Endothelial cell of umbilical vein (primary cell): ENCODE measurements at regions not wholly inside any gene's neighbourhood (a gene's known extent, or its start where the extent isn't known, plus 50 kb on each side); places are given as distances from the start of the nearest gene placed in this dataset.

Experiments used
- BruUV-seq: library from RNA; stranded (reverse); fragments of 400-500 nt; replicated peaks from 2 replicates; lab custom pipeline; 2021; lab: Mats Ljungman, UMichigan
- CTCF ChIA-PET: fragments of 300-600, 350-600 bp; sonication (Branson Sonifier 250); formaldehyde crosslinking; loops from one replicate; lab custom pipeline; 2021; ENCODE audit warnings: antibody characterized with exemption, inconsistent platforms; lab: Charles Lee
- POLR2A ChIA-PET: fragments of 300-600, 350-600 bp; sonication (Branson Sonifier 250); formaldehyde crosslinking; loops from one replicate; lab custom pipeline; 2021; ENCODE audit warnings: antibody characterized with exemption, inconsistent platforms; lab: Charles Lee
- DNase-seq: peaks from one replicate; pipeline ENCODE4 v3.0.0-alpha.2; 2011; ENCODE audit warnings: low read depth, low spot score
- FAIRE-seq: peaks from 2 replicates; lab custom pipeline; 2011; peaks lifted over from hg19 to GRCh38; lab: Jason Lieb, UNC
- H2AFZ ChIP-seq: 2 replicates; pipeline ENCODE4 v1.6.0; 2012; ENCODE audit warnings: low read depth, low read length, control low read depth, inconsistent platforms
- H3K27ac ChIP-seq: 2 replicates; pipeline ENCODE4 v1.5.1; 2011; ENCODE audit warnings: low read depth, mild to moderate bottlenecking, control low read depth, low read length, moderate library complexity; ENCODE audit not compliant: insufficient read depth
- H3K27me3 ChIP-seq, 2 experiments: 2 replicates each; pipeline versions ENCODE4 v1.6.0 to v1.6.1; 2011; ENCODE audit warnings: low read length in 2 of 2, mixed read lengths in 1 of 2; ENCODE audit not compliant: control insufficient read depth in 2 of 2, insufficient read depth in 2 of 2
- H3K36me3 ChIP-seq, 2 experiments: 2 replicates in 1 of 2; 3 replicates in 1 of 2; pipeline ENCODE4 v1.5.1; 2011; ENCODE audit warnings: low read length in 2 of 2, mild to moderate bottlenecking in 1 of 2, moderate library complexity in 1 of 2; ENCODE audit not compliant: control insufficient read depth in 2 of 2, insufficient read depth in 2 of 2; ENCODE audit errors: extremely low read depth in 1 of 2
- H3K4me1 ChIP-seq: 3 replicates; pipeline ENCODE4 v1.5.1; 2011; ENCODE audit warnings: mild to moderate bottlenecking, low read length; ENCODE audit not compliant: control insufficient read depth, insufficient read depth; ENCODE audit errors: extremely low read depth
- H3K4me2 ChIP-seq: 2 replicates; pipeline ENCODE4 v1.6.1; 2011; ENCODE audit warnings: low read length, control low read depth, mixed read lengths; ENCODE audit not compliant: insufficient read depth
- H3K4me3 ChIP-seq, 3 experiments: fragments of 200-600 bp in 1 of 3; sonication (generic), shearing (Covaris generic) in 1 of 3; replicated peaks in 1 of 3; 2 replicates each; pipeline ENCODE4 v1.5.1; 2011 to 2016; ENCODE audit warnings: control low read depth in 3 of 3, low read length in 3 of 3, mild to moderate bottlenecking in 2 of 3, inconsistent platforms in 1 of 3, low read depth in 1 of 3, moderate library complexity in 1 of 3; ENCODE audit not compliant: insufficient read depth in 1 of 3
- H3K79me2 ChIP-seq: 2 replicates; pipeline ENCODE4 v1.6.0; 2012; ENCODE audit warnings: low read length, inconsistent platforms; ENCODE audit not compliant: control insufficient read depth, insufficient read depth
- H3K9ac ChIP-seq: replicated peaks from 2 replicates; pipeline ENCODE3; 2011; ENCODE audit warnings: low read length, control low read depth; ENCODE audit not compliant: insufficient read depth; ENCODE audit errors: extremely low read depth
- H3K9me1 ChIP-seq: replicated peaks from 3 replicates; pipeline ENCODE4 v1.6.0; 2011; ENCODE audit warnings: mild to moderate bottlenecking, low read length; ENCODE audit not compliant: control insufficient read depth, insufficient read depth; ENCODE audit errors: extremely low read depth
- H3K9me3 ChIP-seq: replicated peaks from 2 replicates; pipeline ENCODE4 v1.5.1; 2012; ENCODE audit warnings: low read length, inconsistent platforms; ENCODE audit not compliant: control insufficient read depth, insufficient read depth
- H4K20me1 ChIP-seq: replicated peaks from 2 replicates; pipeline ENCODE3; 2011; ENCODE audit warnings: mild to moderate bottlenecking, low read length; ENCODE audit not compliant: control insufficient read depth, insufficient read depth; ENCODE audit errors: extremely low read depth
- EZH2 ChIP-seq: IDR thresholded peaks from 2 replicates; pipeline ENCODE4 v1.6.1; 2012; ENCODE audit warnings: borderline replicate concordance, low read depth, mild to moderate bottlenecking, moderate library complexity, low read length, inconsistent platforms; ENCODE audit not compliant: severe bottlenecking
- FOS ChIP-seq: IDR thresholded peaks from 2 replicates; pipeline ENCODE4 v1.6.1; 2011; ENCODE audit warnings: mild to moderate bottlenecking, low read length, moderate library complexity, borderline replicate concordance; ENCODE audit not compliant: insufficient read depth
- GATA2 ChIP-seq: IDR thresholded peaks from 2 replicates; pipeline ENCODE4 v1.7.0; 2011; ENCODE audit warnings: low read depth, mild to moderate bottlenecking, moderate library complexity, mixed read lengths, low read length; ENCODE audit not compliant: insufficient read length, insufficient read depth
- JUN ChIP-seq: IDR thresholded peaks from 2 replicates; pipeline ENCODE4 v1.6.1; 2011; ENCODE audit warnings: borderline replicate concordance, low read depth; ENCODE audit not compliant: insufficient read length, insufficient read depth
- MYC ChIP-seq: IDR thresholded peaks from one replicate; pipeline ENCODE4 v1.6.1; 2011; ENCODE audit warnings: mild to moderate bottlenecking, low read depth, low read length
- POLR2A ChIP-seq: IDR thresholded peaks from 2 replicates; pipeline ENCODE4 v1.6.1; 2012; ENCODE audit warnings: low read depth, mild to moderate bottlenecking, control low read depth, low read length
- POLR2AphosphoS5 ChIP-seq: IDR thresholded peaks from 2 replicates; pipeline ENCODE4 v1.6.1; 2012; ENCODE audit warnings: low read depth, mild to moderate bottlenecking, control low read depth, low read length, moderate library complexity; ENCODE audit not compliant: insufficient read depth
- dilution Hi-C: fragments of 300-500 bp; cut with MboI; formaldehyde crosslinking; loops from one replicate; pipeline ENCODE4 v1.15.0; 2019; ENCODE audit warnings: low sequenced_read_pairs; ENCODE audit not compliant: extremely low pct_ligation_motif_present
- intact Hi-C: fragments of 100-400 bp; cut with micrococcal nuclease; formaldehyde crosslinking; loops from one replicate; pipeline ENCODE4 v1.10.0; 2022
- TF ChIP-seq, protein P1 (sequence below): IDR thresholded peaks from 2 replicates; pipeline ENCODE4 v1.6.1; 2011; ENCODE audit not compliant: insufficient read depth, insufficient read length
- TF ChIP-seq, protein P2 (sequence below), 2 donors: IDR thresholded peaks; 1 replicate in 1 of 2; 2 replicates in 1 of 2; pipeline ENCODE4 v1.5.1; 2011; ENCODE audit warnings: low read length in 2 of 2, mild to moderate bottlenecking in 2 of 2, moderate library complexity in 2 of 2, control low read depth in 1 of 2, inconsistent platforms in 1 of 2, low read depth in 1 of 2; ENCODE audit not compliant: insufficient read depth in 1 of 2; ENCODE audit errors: extremely low read depth in 1 of 2

DNA sequence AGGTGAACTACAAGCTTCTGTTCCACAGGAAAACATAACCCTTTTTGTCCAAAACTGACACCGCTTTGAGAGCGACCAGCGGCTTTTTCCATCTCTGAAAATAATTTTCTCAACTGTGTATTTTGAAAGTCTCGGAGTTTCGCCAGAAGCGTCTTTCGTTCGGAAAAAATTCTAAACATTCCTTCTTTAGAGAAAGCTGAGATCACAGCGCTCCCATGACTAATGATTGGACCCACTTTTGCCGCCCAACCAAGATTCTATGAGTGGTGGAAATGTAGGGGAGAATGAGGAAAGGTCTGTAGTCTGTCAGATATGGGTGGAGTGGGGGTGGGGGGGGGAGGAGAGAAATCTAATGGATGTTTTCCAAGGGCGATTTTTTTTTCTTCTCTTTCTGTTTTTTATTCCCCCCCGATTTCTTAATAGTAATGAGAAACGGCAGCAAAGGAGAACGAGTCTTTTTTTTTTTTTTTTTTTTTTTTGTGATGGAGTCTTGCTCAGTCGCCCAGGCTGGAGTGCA lies 189.3 kb downstream of the TRIM27 start:
- Histone ChIP-seq H3K9me1 (no peaks in the 10 kb centered on the region), H3K4me3 (no peak overlapping the region), H3K27me3 (peaks cover 70 to 84% of the 10 kb centered on the region in 2 experiments), H3K4me1 (no peaks in the 10 kb centered on the region), H3K27ac (no peak overlapping the region), H2AFZ (no peak overlapping the region), H4K20me1 (no peaks in the 10 kb centered on the region), H3K4me2 (no peak overlapping the region), H3K9me3 (no peaks in the 10 kb centered on the region), H3K79me2 (no peaks in the 10 kb centered on the region), H3K9ac (no peak overlapping the region), H3K36me3 (no peaks in the 10 kb centered on the region)
- ChIA-PET POLR2A (no interaction called here), CTCF (no interaction called here)
- BruUV-seq, result no TSS peak
- dilution Hi-C loops (no loop called here), intact Hi-C loops (no loop called here)
- DNase-seq (no peak), FAIRE-seq (no peak)
- TF ChIP-seq, protein P1, sequence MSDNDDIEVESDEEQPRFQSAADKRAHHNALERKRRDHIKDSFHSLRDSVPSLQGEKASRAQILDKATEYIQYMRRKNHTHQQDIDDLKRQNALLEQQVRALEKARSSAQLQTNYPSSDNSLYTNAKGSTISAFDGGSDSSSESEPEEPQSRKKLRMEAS, result no peak
- no peak for TF ChIP-seq JUN
- TF ChIP-seq, protein P2, sequence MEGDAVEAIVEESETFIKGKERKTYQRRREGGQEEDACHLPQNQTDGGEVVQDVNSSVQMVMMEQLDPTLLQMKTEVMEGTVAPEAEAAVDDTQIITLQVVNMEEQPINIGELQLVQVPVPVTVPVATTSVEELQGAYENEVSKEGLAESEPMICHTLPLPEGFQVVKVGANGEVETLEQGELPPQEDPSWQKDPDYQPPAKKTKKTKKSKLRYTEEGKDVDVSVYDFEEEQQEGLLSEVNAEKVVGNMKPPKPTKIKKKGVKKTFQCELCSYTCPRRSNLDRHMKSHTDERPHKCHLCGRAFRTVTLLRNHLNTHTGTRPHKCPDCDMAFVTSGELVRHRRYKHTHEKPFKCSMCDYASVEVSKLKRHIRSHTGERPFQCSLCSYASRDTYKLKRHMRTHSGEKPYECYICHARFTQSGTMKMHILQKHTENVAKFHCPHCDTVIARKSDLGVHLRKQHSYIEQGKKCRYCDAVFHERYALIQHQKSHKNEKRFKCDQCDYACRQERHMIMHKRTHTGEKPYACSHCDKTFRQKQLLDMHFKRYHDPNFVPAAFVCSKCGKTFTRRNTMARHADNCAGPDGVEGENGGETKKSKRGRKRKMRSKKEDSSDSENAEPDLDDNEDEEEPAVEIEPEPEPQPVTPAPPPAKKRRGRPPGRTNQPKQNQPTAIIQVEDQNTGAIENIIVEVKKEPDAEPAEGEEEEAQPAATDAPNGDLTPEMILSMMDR (IDR thresholded peaks at IDR 0.05; ENCODE audit: extremely low read depth in 1 of 2, insufficient read depth in 1 of 2, low read depth in 1 of 2, low read length in 2 of 2), result no peak
- no peak for TF ChIP-seq MYC
- TF ChIP-seq GATA2, result no peak

DNA sequence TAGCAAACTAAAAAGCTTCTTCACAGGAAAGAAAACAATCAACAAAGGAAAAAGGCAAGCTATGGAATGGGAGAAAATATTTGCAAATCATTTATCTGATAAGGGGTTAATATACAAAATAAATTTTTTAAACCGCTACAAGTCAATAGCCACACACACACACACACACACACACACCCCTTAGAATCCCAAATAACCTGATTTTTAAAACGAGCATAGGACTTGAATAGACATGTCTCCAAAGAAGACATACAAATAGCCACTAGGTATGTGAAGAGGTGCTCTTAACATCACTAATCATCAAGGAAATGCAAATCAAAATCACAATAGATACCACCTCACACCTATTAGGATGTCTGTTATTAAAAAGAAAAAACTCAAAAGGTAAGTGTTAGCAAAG lies 187.7 kb downstream of the TRIM27 start:
- H3K9me3 ChIP-seq, result no peaks in the 10 kb centered on the region
- peaks cover 61 to 69% of the 10 kb centered on the region in 2 experiments for H3K27me3 ChIP-seq
- H3K4me3 ChIP-seq, result no peak overlapping the region
- ChIA-PET CTCF (no interaction called here), POLR2A (no interaction called here)
- no peaks in the 10 kb centered on the region for H3K4me1 ChIP-seq
- H3K79me2 ChIP-seq, result no peaks in the 10 kb centered on the region
- DNase-seq, result no peak
- TF ChIP-seq MYC (no peak), POLR2AphosphoS5 (no peak), POLR2A (no peak), FOS (no peak), GATA2 (no peak), EZH2 (no peak)
- TF ChIP-seq, protein P1, result no peak
- TF ChIP-seq, protein P2 (IDR thresholded peaks at IDR 0.05; ENCODE audit: extremely low read depth in 1 of 2, insufficient read depth in 1 of 2, low read depth in 1 of 2, low read length in 2 of 2), result no peak
- no TSS peak for BruUV-seq
- H3K36me3 ChIP-seq, result no peaks in the 10 kb centered on the region
- H3K4me2 ChIP-seq, result no peak overlapping the region
- FAIRE-seq, result no peak
- intact Hi-C loops (no loop called here), dilution Hi-C loops (no loop called here)
- H4K20me1 ChIP-seq, result no peaks in the 10 kb centered on the region
- H2AFZ ChIP-seq, result no peak overlapping the region
- no peaks in the 10 kb centered on the region for H3K9me1 ChIP-seq
- no peak overlapping the region for H3K27ac ChIP-seq
- no peak overlapping the region for H3K9ac ChIP-seq
